ENCODE measurements at regions not wholly inside any gene's neighbourhood (a gene's known extent, or its start where the extent isn't known, plus 50 kb on each side); places are given as distances from the start of the nearest gene placed in this dataset.

GRCh38 chr1:228983231-228983660 is 248.0 kb downstream of the RHOU start:
- TF ChIP-seq, protein P1, sequence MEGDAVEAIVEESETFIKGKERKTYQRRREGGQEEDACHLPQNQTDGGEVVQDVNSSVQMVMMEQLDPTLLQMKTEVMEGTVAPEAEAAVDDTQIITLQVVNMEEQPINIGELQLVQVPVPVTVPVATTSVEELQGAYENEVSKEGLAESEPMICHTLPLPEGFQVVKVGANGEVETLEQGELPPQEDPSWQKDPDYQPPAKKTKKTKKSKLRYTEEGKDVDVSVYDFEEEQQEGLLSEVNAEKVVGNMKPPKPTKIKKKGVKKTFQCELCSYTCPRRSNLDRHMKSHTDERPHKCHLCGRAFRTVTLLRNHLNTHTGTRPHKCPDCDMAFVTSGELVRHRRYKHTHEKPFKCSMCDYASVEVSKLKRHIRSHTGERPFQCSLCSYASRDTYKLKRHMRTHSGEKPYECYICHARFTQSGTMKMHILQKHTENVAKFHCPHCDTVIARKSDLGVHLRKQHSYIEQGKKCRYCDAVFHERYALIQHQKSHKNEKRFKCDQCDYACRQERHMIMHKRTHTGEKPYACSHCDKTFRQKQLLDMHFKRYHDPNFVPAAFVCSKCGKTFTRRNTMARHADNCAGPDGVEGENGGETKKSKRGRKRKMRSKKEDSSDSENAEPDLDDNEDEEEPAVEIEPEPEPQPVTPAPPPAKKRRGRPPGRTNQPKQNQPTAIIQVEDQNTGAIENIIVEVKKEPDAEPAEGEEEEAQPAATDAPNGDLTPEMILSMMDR (IDR thresholded peaks at IDR 0.05): no peak
- TF ChIP-seq POLR2A (IDR thresholded peaks at IDR 0.05): no peak
- Histone ChIP-seq H3K27ac (peak overlapping the region in 1 of 3 donors; percentile 45), H3K4me3 (replicated peaks in 1 of 3) (no peak overlapping the region), H3K27me3 (no peaks in the 10 kb centered on the region), H3K36me3 (no peaks in the 10 kb centered on the region), H3K9me3 (no peaks in the 10 kb centered on the region), H3K4me1 (peaks cover 22 to 31% of the 10 kb centered on the region in 2 donors)
- intact Hi-C loops (cut with DNase I): loop anchor here (10.0 kb wide), 1 partner anchor 148 kb away; no protein-coding TSS in a partner anchor
- 68 to 84% methylated on average over 2 to 6 of the region's 6 CpGs for WGBS, 2 donors
- no peak for DNase-seq

DNA sequence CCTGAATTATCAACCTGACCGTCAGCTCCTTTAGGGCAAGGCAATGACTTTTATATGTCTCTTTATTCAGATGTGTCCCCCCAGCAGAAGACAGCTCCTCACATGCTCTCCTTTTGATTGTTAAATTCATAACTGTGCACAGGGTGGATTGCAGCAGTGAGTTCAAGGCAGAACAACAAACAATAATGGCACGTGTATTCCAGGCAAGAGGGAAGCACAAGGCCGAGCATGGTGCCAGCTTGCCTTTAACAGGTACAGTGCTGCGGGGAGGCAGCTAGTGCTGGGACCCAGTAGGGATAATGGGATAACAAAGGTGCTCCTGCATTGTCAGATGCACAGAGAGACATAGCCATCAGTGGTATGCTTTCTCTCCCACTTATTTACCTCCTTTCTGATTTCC is 248.4 kb downstream of the RHOU start:
- no peak for DNase-seq
- H3K27ac ChIP-seq: no peak overlapping the region
- no peak overlapping the region for H3K4me3 ChIP-seq (replicated peaks in 1 of 3)
- no peaks in the 10 kb centered on the region for H3K36me3 ChIP-seq
- H3K27me3 ChIP-seq: no peaks in the 10 kb centered on the region
- intact Hi-C loops (cut with DNase I): loop anchor here (10.0 kb wide), 1 partner anchor 149 kb away; no protein-coding TSS in a partner anchor
- no peaks in the 10 kb centered on the region for H3K9me3 ChIP-seq
- TF ChIP-seq, protein P1 (IDR thresholded peaks at IDR 0.05): no peak
- no peak for TF ChIP-seq POLR2A (IDR thresholded peaks at IDR 0.05)
- peaks cover 18 to 29% of the 10 kb centered on the region in 2 donors for H3K4me1 ChIP-seq
- 76 to 81% methylated on average over 4 of the region's 4 CpGs for WGBS, 2 donors

DNA sequence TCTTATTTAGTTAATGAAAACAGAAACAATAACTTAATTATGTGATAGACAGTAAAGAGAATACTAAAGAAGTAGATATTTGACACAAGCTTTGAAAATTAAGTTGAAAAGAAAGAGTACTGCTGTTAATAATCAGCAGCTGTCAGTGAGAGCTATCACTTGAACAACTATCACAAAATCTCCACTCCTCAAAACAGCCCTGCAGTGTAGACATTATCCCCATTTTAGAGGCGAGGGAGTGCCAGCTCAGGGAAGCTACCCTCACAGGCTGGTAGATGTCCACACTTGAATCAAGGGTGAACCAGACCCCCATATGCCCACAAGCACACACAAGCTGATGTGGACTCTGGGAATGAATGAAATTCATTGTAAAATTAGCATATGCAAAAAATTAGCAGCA is 248.8 kb downstream of the RHOU start:
- no peak for DNase-seq
- H3K27me3 ChIP-seq: no peaks in the 10 kb centered on the region
- intact Hi-C loops (cut with DNase I): loop anchor here (10.0 kb wide), 1 partner anchor 149 kb away; no protein-coding TSS in a partner anchor
- H3K9me3 ChIP-seq: no peaks in the 10 kb centered on the region
- 94 to 96% methylated on average over 1 of the region's 1 CpG for WGBS, 2 donors
- peaks cover 13 to 29% of the 10 kb centered on the region in 2 donors for H3K4me1 ChIP-seq
- H3K27ac ChIP-seq: no peak overlapping the region
- no peaks in the 10 kb centered on the region for H3K36me3 ChIP-seq
- TF ChIP-seq, protein P1 (IDR thresholded peaks at IDR 0.05): no peak
- TF ChIP-seq POLR2A (IDR thresholded peaks at IDR 0.05): no peak
- H3K4me3 ChIP-seq (replicated peaks in 1 of 3): no peak overlapping the region

DNA sequence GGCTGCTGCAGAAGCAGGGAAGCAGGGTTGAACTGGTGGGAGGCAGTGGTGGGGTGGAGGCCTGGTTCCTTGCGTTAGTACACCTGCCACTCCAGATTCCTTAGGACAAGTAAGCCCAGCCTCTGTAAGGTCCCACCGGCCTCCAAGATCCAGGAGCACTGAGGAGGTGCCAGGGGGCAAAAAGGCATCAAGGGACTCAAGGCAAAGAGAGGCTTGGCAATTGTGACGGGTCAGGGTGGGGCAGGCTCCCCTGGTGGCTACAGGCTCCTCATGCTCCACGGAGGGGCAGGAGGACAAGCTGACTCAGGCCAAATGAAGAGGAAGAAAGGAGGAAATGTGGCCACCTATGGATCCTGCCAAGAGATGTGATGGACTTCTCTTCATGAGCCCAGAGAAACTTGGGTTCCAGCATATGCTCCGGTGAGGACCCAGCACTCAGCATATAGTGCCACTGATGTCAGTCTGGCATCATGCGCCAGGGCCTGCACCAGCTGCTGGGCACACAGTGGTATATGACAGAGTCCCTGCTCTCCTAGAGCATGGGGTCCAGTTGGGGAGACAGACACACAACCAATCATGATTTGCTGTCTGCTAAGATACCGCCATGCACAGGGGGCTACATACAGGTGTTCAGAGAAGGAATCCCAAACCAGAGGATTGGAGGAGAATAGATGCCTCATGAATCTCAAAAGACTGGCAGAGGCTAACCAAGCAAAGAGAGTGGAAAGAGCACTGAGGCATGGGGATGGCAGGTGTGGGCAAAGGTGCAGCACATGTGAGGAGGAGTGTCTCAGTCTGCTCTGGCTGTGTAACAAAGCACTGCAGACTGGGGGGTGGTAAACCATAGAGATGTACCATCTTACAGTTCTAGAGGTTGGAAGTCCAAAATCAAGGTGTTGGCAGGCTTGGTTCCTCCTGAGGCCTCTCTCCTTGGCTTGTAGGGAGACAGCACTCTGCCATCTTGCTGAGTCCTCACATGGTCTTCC is 249.7 kb downstream of the RHOU start:
- Histone ChIP-seq H3K9me3 (no peaks in the 10 kb centered on the region), H3K36me3 (no peaks in the 10 kb centered on the region), H3K27ac (no peak overlapping the region), H3K4me1 (peaks cover 18 to 33% of the 10 kb centered on the region in 2 donors), H3K27me3 (no peaks in the 10 kb centered on the region), H3K4me3 (replicated peaks in 1 of 3) (no peak overlapping the region)
- WGBS, 2 donors: 85 to 94% methylated on average over 7 of the region's 7 CpGs
- DNase-seq: no peak
- no peak for TF ChIP-seq POLR2A (IDR thresholded peaks at IDR 0.05)
- TF ChIP-seq, protein P1 (IDR thresholded peaks at IDR 0.05): no peak
- intact Hi-C loops (cut with DNase I): loop anchor here (10.0 kb wide), 1 partner anchor 150 kb away; no protein-coding TSS in a partner anchor

- Histone ChIP-seq H3K36me3 (no peaks in the 10 kb centered on the region), H3K4me1 (peaks cover 26 to 40% of the 10 kb centered on the region in 2 donors), H3K27ac (no peak overlapping the region), H3K4me3 (replicated peaks in 1 of 3) (no peak overlapping the region), H3K9me3 (no peaks in the 10 kb centered on the region), H3K27me3 (no peaks in the 10 kb centered on the region)
- DNase-seq: no peak
- intact Hi-C loops (cut with DNase I): loop anchor here (10.0 kb wide), 1 partner anchor 151 kb away; no protein-coding TSS in a partner anchor
- TF ChIP-seq, protein P1 (IDR thresholded peaks at IDR 0.05): no peak
- TF ChIP-seq POLR2A (IDR thresholded peaks at IDR 0.05): no peak
- WGBS, 2 donors: 97% methylated on average over 2 of the region's 2 CpGs
Measured at GRCh38 chr1:228985661-228986060, 250.4 kb downstream of the RHOU start.
